Suprapubic skin (tissue), 4 donors: ENCODE measurements at regions not wholly inside any gene's neighbourhood (a gene's known extent, or its start where the extent isn't known, plus 50 kb on each side); places are given as distances from the start of the nearest gene placed in this dataset.
"Not testable (repeated sequence)": the region's sequence is repeated elsewhere in the genome, so short reads cannot be mapped to it uniquely, and the experiment has no call there.

Experiments
- DNase-seq, 2 donors: peaks; one replicate each; pipeline ENCODE4 v3.0.0-alpha.2; 2019; ENCODE audit warnings: low spot score in 2 of 2
- H3K27ac ChIP-seq: fragments of 200-600 bp; sonication (generic); one replicate; pipeline ENCODE4 v1.5.1; 2019
- H3K27me3 ChIP-seq: fragments of 200-600 bp; sonication (generic); one replicate; pipeline ENCODE4 v1.5.1; 2019
- H3K36me3 ChIP-seq: fragments of 200-600 bp; sonication (generic); one replicate; pipeline ENCODE4 v1.5.1; 2019
- H3K4me1 ChIP-seq: fragments of 200-600 bp; sonication (generic); one replicate; pipeline ENCODE4 v1.5.1; 2019
- H3K4me3 ChIP-seq: fragments of 200-600 bp; sonication (generic); one replicate; pipeline ENCODE4 v1.5.1; 2019; ENCODE audit warnings: mild to moderate bottlenecking
- H3K9me3 ChIP-seq: fragments of 200-600 bp; sonication (generic); one replicate; pipeline ENCODE4 v1.5.1; 2019
- EP300 ChIP-seq: sonication (generic); formaldehyde crosslinking; IDR thresholded peaks from one replicate; pipeline ENCODE4 v1.6.1; 2017; ENCODE audit warnings: antibody characterized with exemption
- POLR2A ChIP-seq, 2 donors: fragments of 450-650 bp; IDR thresholded peaks; one replicate each; pipeline ENCODE4 v1.6.1; 2017; ENCODE audit warnings: antibody characterized with exemption in 2 of 2, mild to moderate bottlenecking in 2 of 2, moderate library complexity in 2 of 2
- POLR2AphosphoS5 ChIP-seq, 3 donors: sonication (generic); formaldehyde crosslinking; IDR thresholded peaks; one replicate each; pipeline ENCODE4 v1.6.1; 2017; ENCODE audit warnings: antibody characterized with exemption in 3 of 3
- WGBS: methylation state at CpG from one replicate; pipeline ENCODE4 v1.1.5; 2018; 5-methylcytosine and 5-hydroxymethylcytosine counted together
- TF ChIP-seq, protein P1 (sequence below), 2 donors: fragments of 200-600 bp in 1 of 2; fragments of 450-650 bp in 1 of 2; sonication (generic) in 1 of 2; IDR thresholded peaks; one replicate each; pipeline ENCODE4 v1.5.1; 2016 to 2019; ENCODE audit warnings: antibody characterized with exemption in 2 of 2, mild to moderate bottlenecking in 1 of 2, moderate library complexity in 1 of 2

DNA sequence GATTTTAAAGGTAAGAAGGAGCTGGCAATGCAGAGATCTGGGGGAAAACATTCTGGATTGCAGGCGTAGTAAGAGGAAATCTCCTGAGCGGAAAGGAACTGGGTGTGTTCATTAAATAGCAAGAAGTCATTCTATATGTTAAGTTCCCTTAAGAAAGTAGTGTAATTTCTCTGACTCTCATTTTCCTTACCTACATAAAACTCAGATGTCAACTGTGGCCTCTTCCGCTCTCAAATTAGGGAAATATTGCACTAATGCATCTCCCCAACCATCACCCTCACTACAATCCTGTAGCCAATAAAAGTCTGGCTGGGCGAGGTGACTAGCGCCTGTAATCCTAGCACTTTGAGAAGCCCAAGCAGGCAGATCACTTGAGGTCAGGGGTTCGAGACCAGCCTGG lies 89.0 kb upstream of the CDC42EP3 start:
- WGBS: 86% methylated on average over 6 of the region's 6 CpGs
- no peak overlapping the region for H3K4me3 ChIP-seq
- no peaks in the 10 kb centered on the region for H3K27me3 ChIP-seq
- H3K27ac ChIP-seq: no peak overlapping the region
- H3K4me1 ChIP-seq: no peaks in the 10 kb centered on the region
- no peaks in the 10 kb centered on the region for H3K36me3 ChIP-seq
- TF ChIP-seq POLR2AphosphoS5 (IDR thresholded peaks at IDR 0.05): no peak
- TF ChIP-seq, protein P1, sequence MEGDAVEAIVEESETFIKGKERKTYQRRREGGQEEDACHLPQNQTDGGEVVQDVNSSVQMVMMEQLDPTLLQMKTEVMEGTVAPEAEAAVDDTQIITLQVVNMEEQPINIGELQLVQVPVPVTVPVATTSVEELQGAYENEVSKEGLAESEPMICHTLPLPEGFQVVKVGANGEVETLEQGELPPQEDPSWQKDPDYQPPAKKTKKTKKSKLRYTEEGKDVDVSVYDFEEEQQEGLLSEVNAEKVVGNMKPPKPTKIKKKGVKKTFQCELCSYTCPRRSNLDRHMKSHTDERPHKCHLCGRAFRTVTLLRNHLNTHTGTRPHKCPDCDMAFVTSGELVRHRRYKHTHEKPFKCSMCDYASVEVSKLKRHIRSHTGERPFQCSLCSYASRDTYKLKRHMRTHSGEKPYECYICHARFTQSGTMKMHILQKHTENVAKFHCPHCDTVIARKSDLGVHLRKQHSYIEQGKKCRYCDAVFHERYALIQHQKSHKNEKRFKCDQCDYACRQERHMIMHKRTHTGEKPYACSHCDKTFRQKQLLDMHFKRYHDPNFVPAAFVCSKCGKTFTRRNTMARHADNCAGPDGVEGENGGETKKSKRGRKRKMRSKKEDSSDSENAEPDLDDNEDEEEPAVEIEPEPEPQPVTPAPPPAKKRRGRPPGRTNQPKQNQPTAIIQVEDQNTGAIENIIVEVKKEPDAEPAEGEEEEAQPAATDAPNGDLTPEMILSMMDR (IDR thresholded peaks at IDR 0.05): no peak
- TF ChIP-seq EP300: no peak
- TF ChIP-seq POLR2A (IDR thresholded peaks at IDR 0.05): no peak
- no peak for DNase-seq
- no peaks in the 10 kb centered on the region for H3K9me3 ChIP-seq

DNA sequence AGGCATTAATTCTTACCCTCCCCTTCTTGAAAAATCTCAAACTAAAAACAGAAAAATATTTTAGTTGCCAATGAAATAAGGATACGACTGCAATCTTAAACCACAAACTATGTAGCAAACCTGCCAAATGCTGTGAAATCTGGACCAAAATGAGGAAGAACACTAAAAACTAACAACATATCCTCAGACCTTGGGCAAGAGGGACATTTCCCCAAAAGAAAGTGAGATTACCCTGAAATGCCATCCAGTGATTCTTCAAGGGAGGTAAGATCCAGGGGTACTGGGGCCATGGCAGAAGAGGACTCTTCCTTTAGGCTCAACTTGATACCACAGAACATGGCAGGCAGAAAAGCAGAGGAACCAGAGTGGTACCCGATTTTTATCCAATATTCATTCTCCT lies 90.8 kb upstream of the CDC42EP3 start:
- not testable (repeated sequence) for H3K36me3 ChIP-seq, DNase-seq, H3K4me1 ChIP-seq, H3K4me3 ChIP-seq, H3K27me3 ChIP-seq, H3K27ac ChIP-seq, H3K9me3 ChIP-seq
- WGBS: 66% methylated on average over 2 of the region's 2 CpGs

DNA sequence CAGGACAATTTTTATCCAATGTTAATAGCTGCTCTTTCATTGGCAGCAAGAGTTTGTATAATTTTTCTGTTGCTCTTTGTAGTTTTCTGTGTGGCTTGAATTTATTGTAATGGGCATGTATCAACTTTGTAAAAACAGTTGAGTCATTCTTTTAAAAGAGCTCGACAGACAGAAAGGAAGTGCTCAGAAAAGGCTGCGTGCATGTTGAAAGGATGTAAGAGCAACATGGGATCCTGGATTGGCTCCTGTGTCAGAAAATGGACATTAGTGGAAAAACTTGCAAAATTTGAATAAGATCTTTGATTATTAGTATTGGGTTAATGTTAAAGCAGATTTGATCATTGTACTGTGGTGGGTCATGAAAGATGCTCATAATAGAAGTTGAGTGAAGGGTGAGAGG lies 93.3 kb upstream of the CDC42EP3 start:
- Histone ChIP-seq H3K4me3 (no peak overlapping the region), H3K36me3 (no peaks in the 10 kb centered on the region), H3K4me1 (peaks cover 9% of the 10 kb centered on the region), H3K9me3 (no peaks in the 10 kb centered on the region), H3K27me3 (no peaks in the 10 kb centered on the region), H3K27ac (no peak overlapping the region)
- TF ChIP-seq, protein P1 (IDR thresholded peaks at IDR 0.05): no peak
- no peak for TF ChIP-seq POLR2A (IDR thresholded peaks at IDR 0.05)
- TF ChIP-seq POLR2AphosphoS5 (IDR thresholded peaks at IDR 0.05): no peak
- no peak for TF ChIP-seq EP300
- 38% methylated on average over 2 of the region's 2 CpGs for WGBS
- no peak for DNase-seq

DNA sequence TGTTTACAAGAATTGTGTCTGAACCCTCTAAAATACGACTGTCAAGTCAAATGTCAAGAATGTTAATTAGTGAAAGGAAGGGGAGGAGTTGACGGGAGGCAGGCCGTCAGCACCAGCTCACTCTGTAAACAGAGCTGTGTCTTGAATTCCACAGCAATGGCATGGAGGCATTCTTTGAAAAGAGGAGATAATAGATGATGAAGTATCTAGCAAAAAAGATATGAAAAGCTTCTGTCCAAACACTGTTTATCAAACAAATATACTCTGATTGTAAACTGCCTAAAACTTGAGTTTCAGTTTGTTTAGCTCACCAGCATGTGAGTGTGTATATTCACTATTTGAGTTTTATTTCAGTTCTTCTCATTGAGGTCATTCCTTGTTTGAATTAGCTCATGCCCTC lies 94.7 kb upstream of the CDC42EP3 start:
- TF ChIP-seq POLR2AphosphoS5 (IDR thresholded peaks at IDR 0.05): no peak
- TF ChIP-seq POLR2A (IDR thresholded peaks at IDR 0.05): no peak
- no peak for TF ChIP-seq EP300
- TF ChIP-seq, protein P1 (IDR thresholded peaks at IDR 0.05): no peak
- Histone ChIP-seq H3K4me1 (peaks cover 9% of the 10 kb centered on the region), H3K27me3 (no peaks in the 10 kb centered on the region), H3K36me3 (no peaks in the 10 kb centered on the region), H3K4me3 (no peak overlapping the region), H3K9me3 (no peaks in the 10 kb centered on the region), H3K27ac (no peak overlapping the region)
- WGBS: 60% methylated on average over 3 of the region's 3 CpGs
- DNase-seq: no peak

DNA sequence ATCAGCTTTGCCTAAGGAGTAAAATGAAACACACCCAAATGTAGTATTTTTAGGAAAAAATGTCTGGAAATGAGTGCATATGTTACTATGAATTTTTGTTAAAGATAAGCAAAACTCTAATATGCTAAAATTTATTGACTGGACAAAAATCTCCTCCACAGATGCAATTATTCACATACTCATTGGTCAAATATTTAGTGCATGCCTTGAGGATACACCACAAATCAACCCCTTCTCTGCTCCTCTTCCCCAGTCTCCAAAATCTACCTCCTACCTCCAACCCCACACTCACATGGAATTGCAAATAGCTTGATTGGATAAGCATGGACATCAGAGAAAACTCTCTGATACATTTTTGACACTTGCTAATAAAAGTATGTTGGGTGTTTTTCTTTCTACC lies 95.6 kb upstream of the CDC42EP3 start:
- no peak for DNase-seq
- no peak overlapping the region for H3K4me3 ChIP-seq
- H3K27ac ChIP-seq: no peak overlapping the region
- no peaks in the 10 kb centered on the region for H3K9me3 ChIP-seq
- no peaks in the 10 kb centered on the region for H3K27me3 ChIP-seq
- TF ChIP-seq, protein P1 (IDR thresholded peaks at IDR 0.05): no peak
- no peaks in the 10 kb centered on the region for H3K36me3 ChIP-seq
- peaks cover 9% of the 10 kb centered on the region for H3K4me1 ChIP-seq
